K562 (cell line): ENCODE measurements at regions not wholly inside any gene's neighbourhood (a gene's known extent, or its start where the extent isn't known, plus 50 kb on each side); places are given as distances from the start of the nearest gene placed in this dataset.

ENCODE experiments used
- ATAC-seq: fragments of 200-7000 bp; cut with Tn5 transposase; 3 replicates; pipeline ENCODE4 v1.9.1; 2020; ENCODE audit warnings: moderate library complexity
- BruUV-seq: library from RNA; stranded (reverse); fragments of 400-500 nt; replicated peaks from 2 replicates; lab custom pipeline; 2021; lab: Mats Ljungman, UMichigan
- CTCF ChIA-PET: fragments of 300-600 bp; formaldehyde crosslinking; extraction: SDS; loops from one replicate; lab custom pipeline; 2021; ENCODE audit warnings: low intra/inter-chr PET ratio; lab: Yijun Ruan, JAX
- POLR2A ChIA-PET: fragments of 300-600, 350-650 bp; sonication (Branson Sonifier 250); formaldehyde crosslinking; extraction: SDS; loops from one replicate; lab custom pipeline; 2021; ENCODE audit warnings: antibody characterized with exemption, inconsistent platforms; lab: Yijun Ruan, JAX
- DNase-seq, 4 experiments: peaks; one replicate each; pipeline versions ENCODE4 v3.0.0 to v3.0.0-alpha.2; 2011 to 2018; ENCODE audit warnings: low spot score in 3 of 4, mixed read lengths in 3 of 4; ENCODE audit errors: extremely low read depth in 1 of 4
- FAIRE-seq: peaks from 2 replicates; lab custom pipeline; 2011; peaks lifted over from hg19 to GRCh38; lab: Jason Lieb, UNC
- H2AFZ ChIP-seq: 2 replicates; pipeline ENCODE4 v1.6.0; 2011; ENCODE audit warnings: low read depth, low read length, control low read depth, inconsistent platforms
- H3K27ac ChIP-seq: fragments of 200-600 bp; 3 replicates; pipeline ENCODE4 v1.8.0; 2011; ENCODE audit warnings: low read depth, mild to moderate bottlenecking, control low read depth, inconsistent platforms, low read length, moderate library complexity, mixed read lengths; ENCODE audit errors: extremely low read depth
- H3K27me3 ChIP-seq, 2 experiments: fragments of 300-600 bp in 1 of 2; 2 replicates in 1 of 2; 3 replicates in 1 of 2; pipeline versions ENCODE4 v1.6.0 to v1.8.0; 2011; ENCODE audit warnings: inconsistent platforms in 2 of 2, low read length in 2 of 2, mild to moderate bottlenecking in 1 of 2, mixed read lengths in 1 of 2, moderate library complexity in 1 of 2; ENCODE audit not compliant: control insufficient read depth in 2 of 2, insufficient read depth in 2 of 2
- H3K36me3 ChIP-seq: fragments of 300-600 bp; 3 replicates; pipeline ENCODE4 v1.8.0; 2011; ENCODE audit warnings: mild to moderate bottlenecking, low read length, inconsistent platforms; ENCODE audit not compliant: control insufficient read depth, insufficient read depth
- H3K4me1 ChIP-seq, 2 experiments: fragments of 200-600 bp in 1 of 2; replicated peaks in 1 of 2; 2 replicates in 1 of 2; 3 replicates in 1 of 2; pipeline versions ENCODE4 v1.5.1 to v1.8.0; 2011; ENCODE audit warnings: inconsistent platforms in 2 of 2, low read length in 2 of 2, mild to moderate bottlenecking in 1 of 2, mixed read lengths in 1 of 2, moderate library complexity in 1 of 2; ENCODE audit not compliant: control insufficient read depth in 2 of 2, insufficient read depth in 2 of 2
- H3K4me2 ChIP-seq: 2 replicates; pipeline ENCODE4 v1.6.1; 2011; ENCODE audit warnings: low read length, control low read depth, inconsistent platforms, mixed read lengths; ENCODE audit not compliant: insufficient read depth
- H3K4me3 ChIP-seq: fragments of 200-600 bp; sonication (generic), shearing (Covaris generic); 2 replicates; pipeline ENCODE4 v1.5.1; 2016; ENCODE audit warnings: control low read depth, inconsistent platforms
- H3K79me2 ChIP-seq: fragments of 200-600 bp; 3 replicates; pipeline ENCODE4 v1.8.0; 2011; ENCODE audit warnings: low read length, inconsistent platforms; ENCODE audit not compliant: control insufficient read depth, insufficient read depth
- H3K9ac ChIP-seq, 2 experiments: 2 replicates each; pipeline versions ENCODE4 v1.6.0 to v1.6.1; 2011; ENCODE audit warnings: low read depth in 2 of 2, low read length in 2 of 2, control low read depth in 1 of 2, inconsistent platforms in 1 of 2, mild to moderate bottlenecking in 1 of 2, mixed read lengths in 1 of 2; ENCODE audit not compliant: insufficient read depth in 1 of 2
- H3K9me1 ChIP-seq: one replicate; pipeline ENCODE4 v1.6.0; 2011; ENCODE audit warnings: inconsistent platforms, mild to moderate bottlenecking, low read length, moderate library complexity; ENCODE audit not compliant: control insufficient read depth, insufficient read depth
- H3K9me3 ChIP-seq: replicated peaks from 2 replicates; pipeline ENCODE4 v1.5.1; 2011; ENCODE audit warnings: low read depth, low read length, inconsistent platforms; ENCODE audit not compliant: control insufficient read depth, insufficient read depth
- H4K20me1 ChIP-seq: replicated peaks from 2 replicates; pipeline ENCODE4 v1.6.1; 2011; ENCODE audit warnings: low read length, inconsistent platforms, mixed read lengths; ENCODE audit not compliant: control insufficient read depth, insufficient read depth
- ARID1B ChIP-seq: fragments of 450-650 bp; IDR thresholded peaks from 2 replicates; pipeline ENCODE4 v1.6.1; 2016; ENCODE audit warnings: antibody characterized with exemption, mild to moderate bottlenecking, inconsistent platforms
- CHCHD3 ChIP-seq: fragments of 250-450 bp; sonication (Bioruptor Pico); IDR thresholded peaks from 2 replicates; pipeline ENCODE4 v2.1.2; 2022; ENCODE audit warnings: mild to moderate bottlenecking
- CREB3L1 ChIP-seq: fragments of 450-650 bp; IDR thresholded peaks from 2 replicates; pipeline ENCODE4 v1.6.1; 2014; ENCODE audit warnings: low read depth, mild to moderate bottlenecking, moderate library complexity, borderline replicate concordance
- ESRRB ChIP-seq: fragments of 250-450 bp; sonication (Bioruptor Pico); IDR thresholded peaks from 2 replicates; pipeline ENCODE4 v1.5.0; 2020; ENCODE audit warnings: mild to moderate bottlenecking, moderate library complexity, borderline replicate concordance
- HMGN3 ChIP-seq: IDR thresholded peaks from 2 replicates; pipeline ENCODE4 v1.6.1; 2011; ENCODE audit warnings: borderline replicate concordance, low read depth, mild to moderate bottlenecking, mixed read lengths, low read length; ENCODE audit not compliant: insufficient read length; ENCODE audit errors: extremely low read depth
- NONO ChIP-seq, 2 experiments: fragments of 200-400 bp in 1 of 2; fragments of 450-650 bp in 1 of 2; formaldehyde crosslinking in 1 of 2; IDR thresholded peaks; 2 replicates each; pipeline ENCODE4 v1.6.1; 2017; ENCODE audit warnings: low read depth in 2 of 2, mild to moderate bottlenecking in 2 of 2, moderate library complexity in 2 of 2, low read length in 1 of 2
- POLR2H ChIP-seq: IDR thresholded peaks from 2 replicates; pipeline ENCODE4 v1.6.1; 2016; ENCODE audit warnings: missing genetic modification characterization, low read depth, mild to moderate bottlenecking, control low read depth, missing compliant biosample characterization, moderate library complexity
- SREBF1 ChIP-seq: fragments of 150-350 bp; IDR thresholded peaks from 2 replicates; pipeline ENCODE4 v1.6.1; 2014; ENCODE audit warnings: antibody characterized with exemption, low read depth, low read length, borderline replicate concordance
- SRF ChIP-seq, 2 experiments: fragments of 250-450, 450-650 bp in 1 of 2; sonication (Bioruptor Pico) in 1 of 2; sonication (generic) in 1 of 2; formaldehyde crosslinking; IDR thresholded peaks; 2 replicates each; pipeline versions ENCODE4 v1.5.0 to v1.5.1; 2020 to 2022; ENCODE audit warnings: mild to moderate bottlenecking in 1 of 2, missing genetic modification reagents in 1 of 2
- ZBTB1 ChIP-seq: sonication (generic); formaldehyde crosslinking; IDR thresholded peaks from 2 replicates; pipeline ENCODE4 v1.8.1; 2023; ENCODE audit warnings: missing genetic modification reagents, low read depth, mild to moderate bottlenecking, borderline replicate concordance
- ZBTB26 ChIP-seq: fragments of 450-650 bp; formaldehyde crosslinking; IDR thresholded peaks from 2 replicates; pipeline ENCODE4 v1.4.0; 2022; ENCODE audit warnings: missing genetic modification characterization
- ZNF511 ChIP-seq: sonication (generic); formaldehyde crosslinking; IDR thresholded peaks from 2 replicates; pipeline ENCODE4 v1.8.0; 2022; ENCODE audit warnings: mild to moderate bottlenecking, missing genetic modification reagents
- ZNF561 ChIP-seq: fragments of 450-650 bp; formaldehyde crosslinking; conservative IDR thresholded peaks from 2 replicates; pipeline ENCODE4 v1.4.0; 2020; ENCODE audit warnings: mild to moderate bottlenecking, moderate library complexity
- WGBS: fragments of 100-300 bp; shearing (Covaris generic); methylation state at CpG from one replicate; pipeline ENCODE4 v1.1.6; 2016; ENCODE audit warnings: low coverage, mixed read lengths; ENCODE audit not compliant: insufficient coverage; ENCODE audit errors: missing lambda C conversion rate; 5-methylcytosine and 5-hydroxymethylcytosine counted together
- in situ Hi-C: fragments of 300-500 bp; cut with MboI; formaldehyde crosslinking; loops from 4 replicates; pipeline ENCODE4 v1.15.0; 2018; ENCODE audit warnings: inconsistent platforms, mixed read lengths
- intact Hi-C: fragments of 100-400 bp; cut with micrococcal nuclease; formaldehyde crosslinking; loops from 2 replicates; pipeline ENCODE4 v1.14.2; 2022
- TF ChIP-seq, protein P1 (sequence below): conservative IDR thresholded peaks from 2 replicates; pipeline ENCODE4 v1.6.1; 2011; ENCODE audit warnings: low read depth, mild to moderate bottlenecking, low read length; ENCODE audit not compliant: control insufficient read depth
- TF ChIP-seq, protein P2 (sequence below): fragments of 450-650 bp; formaldehyde crosslinking; IDR thresholded peaks from 2 replicates; pipeline ENCODE4 v1.4.0; 2020; ENCODE audit warnings: mild to moderate bottlenecking, moderate library complexity

GRCh38 chr13:65787082-65787481, 1443.1 kb downstream of the PCDH9 start:
- ATAC-seq, result no peak
- Histone ChIP-seq H3K4me3 (no peak overlapping the region), H3K79me2 (no peaks in the 10 kb centered on the region), H3K27ac (no peak overlapping the region), H3K4me1 (no peaks in the 10 kb centered on the region), H3K36me3 (no peaks in the 10 kb centered on the region), H2AFZ (no peak overlapping the region), H4K20me1 (no peaks in the 10 kb centered on the region), H3K9me3 (no peaks in the 10 kb centered on the region), H3K9me1 (no peaks in the 10 kb centered on the region), H3K9ac (no peak overlapping the region), H3K27me3 (no peaks in the 10 kb centered on the region), H3K4me2 (no peak overlapping the region)
- DNase-seq, result no peak
- 0% methylated on average over 3 of the region's 3 CpGs for WGBS
- in situ Hi-C loops (no loop called here), intact Hi-C loops (no loop called here)
- CTCF ChIA-PET, result no interaction called here
- POLR2A ChIA-PET, result no interaction called here
- BruUV-seq, result no TSS peak
- FAIRE-seq, result no peak
- no peak for TF ChIP-seq SREBF1
- no peak for TF ChIP-seq ZNF561 (CRISPR knock-in tag)
- TF ChIP-seq ZBTB1 (CRISPR knock-in tag), result no peak
- no peak for TF ChIP-seq ARID1B
- no peak for TF ChIP-seq ESRRB (CRISPR knock-in tag)
- no peak for TF ChIP-seq SRF (CRISPR knock-in tag; IDR thresholded peaks at IDR 0.05)
- no peak for TF ChIP-seq ZNF511 (CRISPR knock-in tag)
- no peak for TF ChIP-seq CHCHD3
- TF ChIP-seq, protein P1, sequence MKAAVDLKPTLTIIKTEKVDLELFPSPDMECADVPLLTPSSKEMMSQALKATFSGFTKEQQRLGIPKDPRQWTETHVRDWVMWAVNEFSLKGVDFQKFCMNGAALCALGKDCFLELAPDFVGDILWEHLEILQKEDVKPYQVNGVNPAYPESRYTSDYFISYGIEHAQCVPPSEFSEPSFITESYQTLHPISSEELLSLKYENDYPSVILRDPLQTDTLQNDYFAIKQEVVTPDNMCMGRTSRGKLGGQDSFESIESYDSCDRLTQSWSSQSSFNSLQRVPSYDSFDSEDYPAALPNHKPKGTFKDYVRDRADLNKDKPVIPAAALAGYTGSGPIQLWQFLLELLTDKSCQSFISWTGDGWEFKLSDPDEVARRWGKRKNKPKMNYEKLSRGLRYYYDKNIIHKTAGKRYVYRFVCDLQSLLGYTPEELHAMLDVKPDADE, result no peak
- no peak for TF ChIP-seq POLR2H (tag)
- no peak for TF ChIP-seq CREB3L1
- TF ChIP-seq NONO (IDR thresholded peaks at IDR 0.05; ENCODE audit: low read depth in 2 of 2, low read length in 1 of 2), result no peak
- TF ChIP-seq, protein P2, sequence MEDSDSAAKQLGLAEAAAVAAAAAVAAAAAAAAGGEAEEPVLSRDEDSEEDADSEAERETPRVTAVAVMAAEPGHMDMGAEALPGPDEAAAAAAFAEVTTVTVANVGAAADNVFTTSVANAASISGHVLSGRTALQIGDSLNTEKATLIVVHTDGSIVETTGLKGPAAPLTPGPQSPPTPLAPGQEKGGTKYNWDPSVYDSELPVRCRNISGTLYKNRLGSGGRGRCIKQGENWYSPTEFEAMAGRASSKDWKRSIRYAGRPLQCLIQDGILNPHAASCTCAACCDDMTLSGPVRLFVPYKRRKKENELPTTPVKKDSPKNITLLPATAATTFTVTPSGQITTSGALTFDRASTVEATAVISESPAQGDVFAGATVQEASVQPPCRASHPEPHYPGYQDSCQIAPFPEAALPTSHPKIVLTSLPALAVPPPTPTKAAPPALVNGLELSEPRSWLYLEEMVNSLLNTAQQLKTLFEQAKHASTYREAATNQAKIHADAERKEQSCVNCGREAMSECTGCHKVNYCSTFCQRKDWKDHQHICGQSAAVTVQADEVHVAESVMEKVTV (CRISPR knock-in tag), result no peak
- no peak for TF ChIP-seq HMGN3
- TF ChIP-seq ZBTB26 (CRISPR knock-in tag), result no peak
